Endothelial cell (in vitro differentiated cells): ENCODE measurements at regions not wholly inside any gene's neighbourhood (a gene's known extent, or its start where the extent isn't known, plus 50 kb on each side); places are given as distances from the start of the nearest gene placed in this dataset.
"Not testable (repeated sequence)": the region's sequence is repeated elsewhere in the genome, so short reads cannot be mapped to it uniquely, and the experiment has no call there.

ENCODE experiments used
- DNase-seq: peaks from one replicate; pipeline ENCODE4 v3.0.0; 2021; ENCODE audit warnings: low spot score
- H3K27ac Mint-ChIP-seq: one replicate; pipeline ENCODE4 v1.8.0; 2021; ENCODE audit warnings: mixed read lengths, inconsistent platforms; ENCODE audit not compliant: unreplicated experiment
- H3K27me3 Mint-ChIP-seq: one replicate; pipeline ENCODE4 v1.8.0; 2021; ENCODE audit warnings: mild to moderate bottlenecking, moderate library complexity, mixed read lengths, inconsistent platforms; ENCODE audit not compliant: unreplicated experiment
- H3K36me3 Mint-ChIP-seq: one replicate; pipeline ENCODE4 v1.8.0; 2021; ENCODE audit warnings: mild to moderate bottlenecking, low read depth, mixed read lengths, inconsistent platforms; ENCODE audit not compliant: unreplicated experiment
- H3K4me1 Mint-ChIP-seq: one replicate; pipeline ENCODE4 v1.8.0; 2021; ENCODE audit warnings: mild to moderate bottlenecking, mixed read lengths, inconsistent platforms; ENCODE audit not compliant: unreplicated experiment
- H3K4me3 Mint-ChIP-seq: one replicate; pipeline ENCODE4 v1.8.0; 2021; ENCODE audit warnings: mild to moderate bottlenecking, mixed read lengths, inconsistent platforms; ENCODE audit not compliant: unreplicated experiment
- H3K9me3 Mint-ChIP-seq: one replicate; pipeline ENCODE4 v1.8.0; 2021; ENCODE audit warnings: mixed read lengths, inconsistent platforms; ENCODE audit not compliant: unreplicated experiment
- CTCF ChIP-seq: fragments of 200-600 bp; sonication (generic); IDR thresholded peaks from one replicate; pipeline ENCODE4 v1.5.0; 2021; ENCODE audit warnings: antibody characterized with exemption; ENCODE audit not compliant: unreplicated experiment

- Mint-ChIP-seq H3K4me3 (no peak overlapping the region), H3K27me3 (no peaks in the 10 kb centered on the region), H3K9me3 (no peaks in the 10 kb centered on the region), H3K36me3 (no peaks in the 10 kb centered on the region), H3K27ac (no peak overlapping the region), H3K4me1 (no peaks in the 10 kb centered on the region)
- TF ChIP-seq CTCF, result no peak
- DNase-seq, result no peak
Observed at GRCh38 chr5:108541836-108542235, 159.9 kb upstream of the FBXL17 start.

- Mint-ChIP-seq H3K4me1 (no peaks in the 10 kb centered on the region), H3K9me3 (no peaks in the 10 kb centered on the region), H3K4me3 (no peak overlapping the region), H3K27ac (no peak overlapping the region), H3K27me3 (peaks cover 6% of the 10 kb centered on the region), H3K36me3 (no peaks in the 10 kb centered on the region)
- TF ChIP-seq CTCF, result no peak
- DNase-seq, result no peak
Observed at GRCh38 chr5:108536321-108536720, 154.4 kb upstream of the FBXL17 start.

- DNase-seq, H3K36me3 Mint-ChIP-seq, H3K27ac Mint-ChIP-seq, H3K27me3 Mint-ChIP-seq, H3K9me3 Mint-ChIP-seq, H3K4me3 Mint-ChIP-seq, H3K4me1 Mint-ChIP-seq: not testable (repeated sequence)
Observed at GRCh38 chr5:108532129-108532445, 150.2 kb upstream of the FBXL17 start.

GRCh38 chr5:108531367-108532128, 149.7 kb upstream of the FBXL17 start:
- peaks cover 8% of the 10 kb centered on the region for H3K27me3 Mint-ChIP-seq
- no peak for DNase-seq
- peaks cover 10% of the 10 kb centered on the region for H3K36me3 Mint-ChIP-seq
- no peaks in the 10 kb centered on the region for H3K9me3 Mint-ChIP-seq
- TF ChIP-seq CTCF, result no peak
- H3K27ac Mint-ChIP-seq, result no peak overlapping the region
- H3K4me1 Mint-ChIP-seq, result peaks cover 2% of the 10 kb centered on the region
- no peak overlapping the region for H3K4me3 Mint-ChIP-seq

- Mint-ChIP-seq H3K36me3 (peaks cover 10% of the 10 kb centered on the region), H3K4me3 (no peak overlapping the region), H3K27ac (no peak overlapping the region), H3K9me3 (no peaks in the 10 kb centered on the region), H3K4me1 (peaks cover 2% of the 10 kb centered on the region), H3K27me3 (peaks cover 9% of the 10 kb centered on the region)
- TF ChIP-seq CTCF, result no peak
- DNase-seq, result no peak
Observed at GRCh38 chr5:108530706-108531105, 148.8 kb upstream of the FBXL17 start.
